Tibial nerve (tissue), 4 donors: ENCODE measurements at regions not wholly inside any gene's neighbourhood (a gene's known extent, or its start where the extent isn't known, plus 50 kb on each side); places are given as distances from the start of the nearest gene placed in this dataset.
"Not testable (repeated sequence)": the region's sequence is repeated elsewhere in the genome, so short reads cannot be mapped to it uniquely, and the experiment has no call there.

Experiments used
- DNase-seq, 2 donors: peaks; one replicate each; pipeline ENCODE4 v3.0.0-alpha.2; 2019; ENCODE audit warnings: low spot score in 2 of 2
- H3K27ac ChIP-seq, 4 donors: fragments of 200-600 bp; sonication (generic) in 3 of 4; one replicate each; pipeline ENCODE4 v1.5.1; 2017 to 2019; ENCODE audit warnings: mild to moderate bottlenecking in 1 of 4
- H3K27me3 ChIP-seq, 2 donors: fragments of 200-600 bp; sonication (generic) in 1 of 2; one replicate each; pipeline versions ENCODE4 v1.5.1 to v1.6.0; 2017 to 2019
- H3K36me3 ChIP-seq, 3 donors: fragments of 200-600 bp; sonication (generic); one replicate each; pipeline ENCODE4 v1.5.1; 2018 to 2019
- H3K4me1 ChIP-seq, 4 donors: fragments of 200-600 bp; sonication (generic) in 3 of 4; one replicate each; pipeline ENCODE4 v1.5.1; 2017 to 2019
- H3K4me3 ChIP-seq, 4 donors: fragments of 200-600 bp; sonication (generic) in 3 of 4; one replicate each; pipeline ENCODE4 v1.5.1; 2017 to 2019; ENCODE audit warnings: mild to moderate bottlenecking in 1 of 4, moderate library complexity in 1 of 4
- H3K9me3 ChIP-seq, 4 donors: fragments of 200-600 bp; sonication (generic) in 3 of 4; one replicate each; pipeline ENCODE4 v1.5.1; 2017 to 2019
- EP300 ChIP-seq, 2 donors: sonication (generic); formaldehyde crosslinking; IDR thresholded peaks; one replicate each; pipeline ENCODE4 v1.6.1; 2017; ENCODE audit warnings: antibody characterized with exemption in 2 of 2, mild to moderate bottlenecking in 1 of 2
- POLR2A ChIP-seq, 2 donors: fragments of 450-650 bp; IDR thresholded peaks; one replicate each; pipeline ENCODE4 v1.6.1; 2017; ENCODE audit warnings: antibody characterized with exemption in 2 of 2, mild to moderate bottlenecking in 2 of 2, moderate library complexity in 2 of 2
- WGBS, 2 donors: methylation state at CpG; one replicate each; pipeline ENCODE4 v1.1.5; 2018; 5-methylcytosine and 5-hydroxymethylcytosine counted together
- TF ChIP-seq, protein P1 (sequence below), 5 experiments: fragments of 200-600 bp in 3 of 5; fragments of 450-650 bp in 2 of 5; sonication (generic) in 3 of 5; IDR thresholded peaks; one replicate each; pipeline ENCODE4 v1.5.1; 2016 to 2019; ENCODE audit warnings: antibody characterized with exemption in 5 of 5, mild to moderate bottlenecking in 3 of 5, moderate library complexity in 2 of 5

- Histone ChIP-seq H3K4me1 (peaks cover 0 to 31% (median 11%) of the 10 kb centered on the region in 4 donors), H3K27me3 (no peaks in the 10 kb centered on the region), H3K4me3 (no peak overlapping the region), H3K9me3 (no peaks in the 10 kb centered on the region), H3K27ac (peak overlapping the region in 2 of 4 donors; percentile 38 to 65), H3K36me3 (no peaks in the 10 kb centered on the region)
- TF ChIP-seq, protein P1, sequence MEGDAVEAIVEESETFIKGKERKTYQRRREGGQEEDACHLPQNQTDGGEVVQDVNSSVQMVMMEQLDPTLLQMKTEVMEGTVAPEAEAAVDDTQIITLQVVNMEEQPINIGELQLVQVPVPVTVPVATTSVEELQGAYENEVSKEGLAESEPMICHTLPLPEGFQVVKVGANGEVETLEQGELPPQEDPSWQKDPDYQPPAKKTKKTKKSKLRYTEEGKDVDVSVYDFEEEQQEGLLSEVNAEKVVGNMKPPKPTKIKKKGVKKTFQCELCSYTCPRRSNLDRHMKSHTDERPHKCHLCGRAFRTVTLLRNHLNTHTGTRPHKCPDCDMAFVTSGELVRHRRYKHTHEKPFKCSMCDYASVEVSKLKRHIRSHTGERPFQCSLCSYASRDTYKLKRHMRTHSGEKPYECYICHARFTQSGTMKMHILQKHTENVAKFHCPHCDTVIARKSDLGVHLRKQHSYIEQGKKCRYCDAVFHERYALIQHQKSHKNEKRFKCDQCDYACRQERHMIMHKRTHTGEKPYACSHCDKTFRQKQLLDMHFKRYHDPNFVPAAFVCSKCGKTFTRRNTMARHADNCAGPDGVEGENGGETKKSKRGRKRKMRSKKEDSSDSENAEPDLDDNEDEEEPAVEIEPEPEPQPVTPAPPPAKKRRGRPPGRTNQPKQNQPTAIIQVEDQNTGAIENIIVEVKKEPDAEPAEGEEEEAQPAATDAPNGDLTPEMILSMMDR (IDR thresholded peaks at IDR 0.05) = no peak
- TF ChIP-seq EP300 (IDR thresholded peaks at IDR 0.05) (no peak), POLR2A (IDR thresholded peaks at IDR 0.05) (no peak)
- no peak for DNase-seq
- WGBS, 2 donors = 92 to 97% methylated on average over 13 of the region's 13 CpGs
These were observed 112.7 kb upstream of the THBS2 start for GRCh38 chr6:169366258-169366901.

DNA sequence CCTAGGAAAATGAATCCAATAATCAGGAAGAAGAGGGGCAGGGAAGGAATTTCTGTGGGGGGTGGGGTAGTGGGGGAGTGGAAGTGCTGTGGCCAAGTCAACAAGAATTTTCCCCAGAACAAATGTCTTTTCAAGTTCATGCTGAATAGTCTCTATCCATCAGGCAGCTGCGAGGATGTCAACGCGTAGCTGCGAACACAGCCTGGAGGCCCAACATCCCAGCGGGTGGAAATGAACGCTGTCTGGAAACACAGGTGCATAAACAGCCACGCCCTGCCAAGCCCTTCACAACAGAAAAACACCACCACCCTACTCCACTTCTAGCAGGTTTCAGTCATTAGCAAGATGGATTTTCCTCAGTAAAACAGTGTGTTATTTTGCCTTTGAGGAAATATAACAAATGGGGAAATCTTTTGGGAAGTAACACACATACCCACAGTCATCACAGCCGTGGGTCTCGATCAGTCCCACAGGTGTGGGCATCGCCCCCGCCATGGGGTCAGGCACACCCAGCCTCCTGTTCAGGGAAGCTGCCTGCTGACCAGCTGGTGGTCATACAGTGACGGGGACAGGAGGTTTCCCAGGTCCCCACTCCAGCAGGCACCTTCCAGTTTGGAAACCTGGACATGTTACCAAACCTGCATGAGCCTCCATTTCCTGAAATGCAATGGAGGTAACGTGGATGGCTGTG lies 112.1 kb upstream of the THBS2 start:
- WGBS, 2 donors = 48 to 68% methylated on average over 13 of the region's 13 CpGs
- Histone ChIP-seq H3K36me3 (no peaks in the 10 kb centered on the region), H3K9me3 (no peaks in the 10 kb centered on the region), H3K4me3 (no peak overlapping the region), H3K27me3 (no peaks in the 10 kb centered on the region), H3K4me1 (peaks cover 0 to 31% (median 11%) of the 10 kb centered on the region in 4 donors), H3K27ac (peak overlapping the region in 2 of 4 donors; percentile 38 to 65)
- TF ChIP-seq, protein P1 (IDR thresholded peaks at IDR 0.05) = no peak
- TF ChIP-seq EP300 (IDR thresholded peaks at IDR 0.05) = no peak
- no peak for TF ChIP-seq POLR2A (IDR thresholded peaks at IDR 0.05)
- no peak for DNase-seq

DNA sequence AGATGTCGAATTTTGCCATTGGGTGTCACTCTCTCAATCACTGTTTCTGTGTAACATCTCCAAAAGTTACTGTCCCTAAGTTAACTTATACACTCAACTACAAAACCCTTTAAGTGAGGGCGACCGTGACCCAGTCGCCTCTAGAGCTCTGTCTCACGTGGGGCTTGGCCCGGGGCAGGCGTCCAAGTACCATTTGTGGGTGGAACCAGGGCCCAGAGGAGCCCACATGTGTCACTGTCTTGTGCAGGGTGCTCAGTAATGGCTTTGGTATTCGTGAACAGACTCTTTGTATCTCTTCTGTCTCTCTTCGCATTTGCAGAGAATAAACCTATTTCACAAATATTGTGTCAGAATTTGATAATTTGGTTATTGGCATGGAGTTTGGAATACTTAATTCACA lies 109.9 kb upstream of the THBS2 start:
- WGBS, 2 donors = 39 to 53% methylated on average over 9 of the region's 9 CpGs
- Histone ChIP-seq H3K27ac (peak overlapping the region in 3 of 4 donors; percentile 31 to 65 (median 52)), H3K9me3 (no peaks in the 10 kb centered on the region), H3K27me3 (no peaks in the 10 kb centered on the region), H3K4me3 (no peak overlapping the region), H3K36me3 (no peaks in the 10 kb centered on the region), H3K4me1 (peaks cover 0 to 31% (median 11%) of the 10 kb centered on the region in 4 donors)
- TF ChIP-seq, protein P1 (IDR thresholded peaks at IDR 0.05) = no peak
- peak in 1 of 2 donors; percentile 15 for TF ChIP-seq EP300 (IDR thresholded peaks at IDR 0.05)
- DNase-seq = no peak

DNA sequence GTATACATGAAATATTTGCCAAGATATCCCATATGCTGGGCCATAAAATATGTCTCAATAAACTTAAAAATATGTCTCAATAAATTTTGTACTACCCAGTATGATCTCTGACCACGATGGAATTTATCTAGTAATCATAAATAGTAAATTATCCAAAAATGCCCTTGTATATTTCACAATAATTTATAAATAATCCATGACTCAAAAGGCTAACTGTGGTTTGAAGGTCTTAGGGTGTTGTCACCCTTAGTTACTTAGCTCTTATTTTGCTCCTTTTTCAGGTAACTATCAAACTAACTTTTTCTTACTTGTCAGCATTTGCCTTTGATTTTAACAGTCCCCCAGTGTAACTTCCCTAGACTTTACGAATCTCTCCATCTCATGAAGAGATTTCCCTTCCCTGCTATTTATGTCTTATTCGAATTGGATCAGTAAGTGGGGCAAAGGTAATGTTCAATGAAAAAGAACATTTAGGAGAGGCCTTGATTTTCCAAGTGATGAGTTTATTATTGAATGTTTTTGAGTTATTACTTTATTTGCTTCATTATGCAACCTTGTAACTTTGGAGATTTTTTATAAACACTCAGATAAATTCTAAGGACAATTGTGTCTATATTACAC lies 109.0 kb upstream of the THBS2 start:
- DNase-seq = no peak
- peak in 1 of 2 donors; percentile 62 for TF ChIP-seq EP300 (IDR thresholded peaks at IDR 0.05)
- no peak for TF ChIP-seq POLR2A (IDR thresholded peaks at IDR 0.05)
- Histone ChIP-seq H3K9me3 (no peaks in the 10 kb centered on the region), H3K36me3 (no peaks in the 10 kb centered on the region), H3K4me3 (no peak overlapping the region), H3K27me3 (no peaks in the 10 kb centered on the region), H3K27ac (peak overlapping the region in 1 of 4 donors; percentile 65), H3K4me1 (peaks cover 0 to 31% (median 11%) of the 10 kb centered on the region in 4 donors)
- WGBS, 2 donors = 60 to 62% methylated on average over 3 of the region's 3 CpGs

DNA sequence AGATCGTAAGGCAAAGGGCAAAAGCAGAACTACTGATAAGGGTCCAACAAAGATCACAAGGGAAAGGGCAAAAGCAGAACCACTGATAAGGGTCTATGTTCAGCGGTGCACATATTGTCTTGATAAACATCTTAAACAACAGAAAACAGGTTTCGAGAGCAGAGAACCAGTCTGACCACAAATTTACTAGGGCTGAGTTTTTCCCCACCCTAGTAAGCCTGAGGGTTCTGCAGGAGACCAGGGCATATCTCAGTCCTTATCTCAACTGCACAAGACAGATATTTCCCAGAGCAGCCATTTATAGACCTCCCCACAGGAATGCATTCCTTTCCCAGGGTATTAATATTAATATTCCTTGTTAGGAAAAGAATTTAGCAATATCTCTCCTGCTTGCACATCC lies 101.4 kb upstream of the THBS2 start:
- H3K9me3 ChIP-seq = peaks cover 0 to 20% (median 0%) of the 10 kb centered on the region in 4 donors
- H3K36me3 ChIP-seq, H3K4me1 ChIP-seq, H3K27me3 ChIP-seq, DNase-seq, H3K27ac ChIP-seq, H3K4me3 ChIP-seq: not testable (repeated sequence)
- 89 to 90% methylated on average over 3 of the region's 3 CpGs for WGBS, 2 donors

DNA sequence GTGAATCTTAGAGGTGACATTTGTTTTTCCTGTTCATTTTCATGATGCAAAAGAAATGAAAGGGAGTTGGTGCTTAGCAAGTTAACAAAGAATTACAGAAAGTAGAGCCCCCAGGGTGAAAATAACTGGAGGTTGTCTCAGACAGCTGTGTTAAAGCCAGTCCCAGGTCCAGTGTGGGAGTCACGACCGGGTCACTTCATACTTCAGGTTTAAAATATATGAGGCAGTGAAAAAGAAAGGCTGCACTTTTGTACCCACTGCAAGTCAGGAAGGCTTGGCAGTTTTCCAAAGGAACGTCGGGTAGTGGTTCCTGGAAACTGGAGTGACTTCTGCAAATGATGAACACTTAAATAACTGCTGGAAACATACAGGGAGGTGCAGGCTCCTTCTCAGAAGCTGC lies 91.5 kb upstream of the THBS2 start:
- Histone ChIP-seq H3K27me3 (no peaks in the 10 kb centered on the region), H3K9me3 (peaks cover 0 to 6% (median 0%) of the 10 kb centered on the region in 4 donors), H3K4me1 (peaks cover 0 to 21% (median 0%) of the 10 kb centered on the region in 4 donors), H3K36me3 (no peaks in the 10 kb centered on the region), H3K4me3 (no peak overlapping the region), H3K27ac (peak overlapping the region in 1 of 4 donors; percentile 71)
- WGBS, 2 donors = 16 to 24% methylated on average over 4 of the region's 4 CpGs
- DNase-seq = peak in 1 of 2 donors; percentile 49
- no peak for TF ChIP-seq POLR2A (IDR thresholded peaks at IDR 0.05)
- TF ChIP-seq, protein P1 (IDR thresholded peaks at IDR 0.05) = no peak
- no peak for TF ChIP-seq EP300 (IDR thresholded peaks at IDR 0.05)
